ENCODE measurements at regions not wholly inside any gene's neighbourhood (a gene's known extent, or its start where the extent isn't known, plus 50 kb on each side); places are given as distances from the start of the nearest gene placed in this dataset.

DNA sequence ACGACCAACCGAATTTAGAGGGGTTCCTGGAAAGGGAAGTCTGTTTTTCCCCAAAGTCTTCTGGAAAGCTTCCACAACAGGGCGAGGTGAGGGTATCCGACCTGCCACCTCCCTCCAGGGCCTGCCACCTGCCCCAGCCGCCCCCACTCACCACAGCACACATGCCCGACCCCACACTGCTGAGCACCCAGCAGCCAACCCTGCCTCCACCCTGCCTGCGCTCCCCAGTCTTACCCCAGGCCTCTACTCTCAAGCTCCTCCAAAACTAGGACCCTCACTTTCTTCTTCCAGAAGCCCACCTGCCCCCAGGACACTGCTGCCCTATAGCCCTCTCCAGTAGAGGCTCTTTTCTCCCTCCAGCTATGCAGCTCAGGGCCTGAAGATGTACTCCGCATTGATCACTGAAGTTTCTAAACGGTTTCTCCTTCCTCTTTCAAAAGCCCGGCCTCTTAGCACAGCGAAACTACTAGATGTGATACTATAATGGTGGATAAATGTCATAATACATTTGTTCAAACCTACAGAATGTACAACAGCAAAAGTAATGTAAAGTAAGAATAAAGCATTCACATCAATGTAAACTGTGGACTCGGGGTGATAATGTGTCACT lies 128.8 kb upstream of the SLC1A4 start:
- intact Hi-C loops (cut with DNase I): loop anchor here in 2 of 3 donors (5.0 to 10.0 kb wide), 5 partner anchors 126 to 526 kb away; partner anchors contain the start of gene SERTAD2 (in 1 of the 2)
- Histone ChIP-seq H3K4me1 (peaks cover 8 to 21% (median 9%) of the 10 kb centered on the region in 3 donors), H3K27ac (peak overlapping the region; percentile 78 to 94 (median 88)), H3K9me3 (no peaks in the 10 kb centered on the region), H3K27me3 (no peaks in the 10 kb centered on the region), H3K36me3 (no peaks in the 10 kb centered on the region), H3K4me3 (peak overlapping the region in 1 of 4 donors; percentile 55)
- no peak for TF ChIP-seq CTCF (IDR thresholded peaks at IDR 0.05)
- DNase-seq (peak in 1 of 6 donors; percentile 58), FAIRE-seq (no peak), ATAC-seq (no peak)
- 87 to 93% methylated on average over 12 of the region's 12 CpGs for WGBS, 2 donors

GRCh38 chr2:64860936-64861335 lies 128.3 kb upstream of the SLC1A4 start:
- H3K4me1 ChIP-seq: peaks cover 8 to 24% (median 9%) of the 10 kb centered on the region in 3 donors
- no peaks in the 10 kb centered on the region for H3K9me3 ChIP-seq
- ATAC-seq (no peak), FAIRE-seq (no peak), DNase-seq (no peak)
- WGBS, 2 donors: 93 to 100% methylated on average over 1 of the region's 1 CpG
- H3K27ac ChIP-seq: no peak overlapping the region
- intact Hi-C loops (cut with DNase I): loop anchor here in 2 of 3 donors (5.0 to 10.0 kb wide), 5 partner anchors 126 to 526 kb away; partner anchors contain the start of gene SERTAD2 (in 1 of the 2)
- H3K36me3 ChIP-seq: no peaks in the 10 kb centered on the region
- TF ChIP-seq CTCF (IDR thresholded peaks at IDR 0.05): no peak
- H3K27me3 ChIP-seq: no peaks in the 10 kb centered on the region
- no peak overlapping the region for H3K4me3 ChIP-seq

- FAIRE-seq (no peak), ATAC-seq (no peak), DNase-seq (no peak)
- H3K27me3 ChIP-seq: no peaks in the 10 kb centered on the region
- no peak for TF ChIP-seq CTCF (IDR thresholded peaks at IDR 0.05)
- intact Hi-C loops (cut with DNase I): loop anchor here in 2 of 3 donors (5.0 to 10.0 kb wide), 5 partner anchors 127 to 527 kb away; partner anchors contain the start of gene SERTAD2 (in 1 of the 2)
- peaks cover 8 to 24% (median 9%) of the 10 kb centered on the region in 3 donors for H3K4me1 ChIP-seq
- no peak overlapping the region for H3K4me3 ChIP-seq
- H3K36me3 ChIP-seq: no peaks in the 10 kb centered on the region
- H3K9me3 ChIP-seq: no peaks in the 10 kb centered on the region
- WGBS, 2 donors: 80 to 81% methylated on average over 7 of the region's 7 CpGs
- H3K27ac ChIP-seq: no peak overlapping the region
Observed at GRCh38 chr2:64861452-64862397, 127.5 kb upstream of the SLC1A4 start.

GRCh38 chr2:64862623-64863022 lies 126.6 kb upstream of the SLC1A4 start:
- no peak for TF ChIP-seq CTCF (IDR thresholded peaks at IDR 0.05)
- Histone ChIP-seq H3K36me3 (no peaks in the 10 kb centered on the region), H3K27me3 (no peaks in the 10 kb centered on the region), H3K27ac (no peak overlapping the region), H3K4me3 (no peak overlapping the region), H3K4me1 (peaks cover 8 to 20% (median 9%) of the 10 kb centered on the region in 3 donors), H3K9me3 (no peaks in the 10 kb centered on the region)
- 58 to 67% methylated on average over 1 of the region's 1 CpG for WGBS, 2 donors
- FAIRE-seq (no peak), DNase-seq (no peak), ATAC-seq (no peak)
- intact Hi-C loops (cut with DNase I): loop anchor here in 2 of 3 donors (5.0 to 10.0 kb wide), 5 partner anchors 128 to 528 kb away; partner anchors contain the start of gene SERTAD2 (in 1 of the 2)

Data from pancreas (tissue), 10 donors.